WTC11 (cell line): ENCODE measurements at regions not wholly inside any gene's neighbourhood (a gene's known extent, or its start where the extent isn't known, plus 50 kb on each side); places are given as distances from the start of the nearest gene placed in this dataset.

ENCODE experiments used
- ATAC-seq: fragments of 200-7000 bp; cut with Tn5 transposase; 2 replicates; pipeline ENCODE4 v1.10.0; 2021; ENCODE audit warnings: mild to moderate bottlenecking, moderate library complexity
- CTCF ChIA-PET: fragments of 300-600 bp; sonication (Branson Sonifier 250); formaldehyde crosslinking; loops from one replicate; lab custom pipeline; 2021; ENCODE audit warnings: antibody characterized with exemption; lab: Charles Lee
- POLR2A ChIA-PET: fragments of 350-600 bp; sonication (Branson Sonifier 250); formaldehyde crosslinking; loops from one replicate; lab custom pipeline; 2021; ENCODE audit warnings: antibody characterized with exemption; lab: Charles Lee
- DNase-seq: peaks from one replicate; pipeline ENCODE4 v3.0.0; 2021; ENCODE audit warnings: low spot score
- H3K27ac Mint-ChIP-seq: 2 replicates; pipeline ENCODE4 v1.8.0; 2021; ENCODE audit warnings: mixed read lengths
- H3K27me3 Mint-ChIP-seq: 2 replicates; pipeline ENCODE4 v1.8.0; 2021; ENCODE audit warnings: low read depth, mild to moderate bottlenecking, moderate library complexity, mixed read lengths
- H3K36me3 Mint-ChIP-seq: 2 replicates; pipeline ENCODE4 v1.8.0; 2021; ENCODE audit warnings: mixed read lengths
- H3K4me1 Mint-ChIP-seq: 2 replicates; pipeline ENCODE4 v1.8.0; 2022; ENCODE audit warnings: mixed read lengths
- H3K4me3 Mint-ChIP-seq: 2 replicates; pipeline ENCODE4 v1.8.0; 2021; ENCODE audit warnings: mild to moderate bottlenecking, moderate library complexity, mixed read lengths
- H3K9me3 Mint-ChIP-seq: 2 replicates; pipeline ENCODE4 v1.8.0; 2021; ENCODE audit warnings: mixed read lengths
- CDX4 ChIP-seq: fragments of 250-450 bp; sonication (Bioruptor Pico); IDR thresholded peaks from 2 replicates; pipeline ENCODE4 v1.9.0; 2021; ENCODE audit warnings: moderate library complexity, mild to moderate bottlenecking, inconsistent platforms, borderline replicate concordance
- FOXK1 ChIP-seq: sonication (generic); formaldehyde crosslinking; IDR thresholded peaks from 2 replicates; pipeline ENCODE4 v1.8.0; 2022; ENCODE audit warnings: mild to moderate bottlenecking, moderate library complexity, missing genetic modification reagents
- KAT7 ChIP-seq: sonication (generic); formaldehyde crosslinking; IDR thresholded peaks from 2 replicates; pipeline ENCODE4 v1.8.1; 2023; ENCODE audit warnings: missing genetic modification reagents, mild to moderate bottlenecking, borderline replicate concordance
- NFATC4 ChIP-seq: fragments of 250-450 bp; sonication (Bioruptor Pico); IDR thresholded peaks from 2 replicates; pipeline ENCODE4 v1.9.0; 2021; ENCODE audit warnings: mild to moderate bottlenecking
- NR3C1 ChIP-seq: sonication (generic); formaldehyde crosslinking; conservative IDR thresholded peaks from 2 replicates; pipeline ENCODE4 v1.8.1; 2023; ENCODE audit warnings: low read depth, mild to moderate bottlenecking, missing genetic modification reagents
- ZBTB21 ChIP-seq: sonication (generic); formaldehyde crosslinking; IDR thresholded peaks from 2 replicates; pipeline ENCODE4 v1.8.1; 2023; ENCODE audit warnings: mild to moderate bottlenecking, missing genetic modification reagents, borderline replicate concordance
- TF ChIP-seq, protein P1 (sequence below): sonication (generic); formaldehyde crosslinking; IDR thresholded peaks from 2 replicates; pipeline ENCODE4 v1.8.1; 2023; ENCODE audit warnings: mild to moderate bottlenecking, missing genetic modification reagents

DNA sequence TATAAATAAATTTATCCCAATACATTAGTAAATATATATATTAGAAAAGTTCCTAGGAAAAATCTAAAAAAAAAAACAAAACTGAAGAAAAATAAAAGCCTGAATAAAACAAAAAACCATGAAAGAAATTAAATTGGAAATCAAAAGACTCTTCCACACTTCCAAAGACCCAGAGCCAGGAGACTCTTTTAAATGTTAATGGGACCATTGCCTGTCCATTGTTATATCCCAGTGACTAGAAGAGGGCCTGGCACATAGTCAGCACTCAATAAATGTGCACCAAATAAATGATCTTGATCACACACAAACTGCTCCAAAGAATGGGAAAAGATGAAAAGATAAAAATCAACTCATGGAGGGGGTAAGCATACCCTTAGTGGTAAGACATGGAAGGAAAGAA lies 51.3 kb upstream of the CLDN18 start:
- DNase-seq (no peak), ATAC-seq (peak; percentile 78)
- ChIA-PET POLR2A (no interaction called here), CTCF (interaction anchor here (1.8 kb wide), 1 partner anchor 12 kb away, joined by 9 read pairs; no protein-coding TSS in a partner anchor)
- no peak overlapping the region for H3K4me3 Mint-ChIP-seq
- peaks cover 35% of the 10 kb centered on the region for H3K9me3 Mint-ChIP-seq
- TF ChIP-seq NR3C1 (CRISPR knock-in tag) = no peak
- no peak for TF ChIP-seq KAT7 (CRISPR knock-in tag)
- no peak for TF ChIP-seq FOXK1 (CRISPR knock-in tag)
- TF ChIP-seq ZBTB21 (CRISPR knock-in tag) = no peak
- TF ChIP-seq, protein P1, sequence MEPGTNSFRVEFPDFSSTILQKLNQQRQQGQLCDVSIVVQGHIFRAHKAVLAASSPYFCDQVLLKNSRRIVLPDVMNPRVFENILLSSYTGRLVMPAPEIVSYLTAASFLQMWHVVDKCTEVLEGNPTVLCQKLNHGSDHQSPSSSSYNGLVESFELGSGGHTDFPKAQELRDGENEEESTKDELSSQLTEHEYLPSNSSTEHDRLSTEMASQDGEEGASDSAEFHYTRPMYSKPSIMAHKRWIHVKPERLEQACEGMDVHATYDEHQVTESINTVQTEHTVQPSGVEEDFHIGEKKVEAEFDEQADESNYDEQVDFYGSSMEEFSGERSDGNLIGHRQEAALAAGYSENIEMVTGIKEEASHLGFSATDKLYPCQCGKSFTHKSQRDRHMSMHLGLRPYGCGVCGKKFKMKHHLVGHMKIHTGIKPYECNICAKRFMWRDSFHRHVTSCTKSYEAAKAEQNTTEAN (CRISPR knock-in tag) = no peak
- no peak for TF ChIP-seq CDX4 (CRISPR knock-in tag)
- no peak for TF ChIP-seq NFATC4 (CRISPR knock-in tag)
- no peak overlapping the region for H3K27ac Mint-ChIP-seq
- peaks cover 16% of the 10 kb centered on the region for H3K4me1 Mint-ChIP-seq
- no peaks in the 10 kb centered on the region; the same call in 1 of the 2 replicates for H3K27me3 Mint-ChIP-seq
- peaks cover 10% of the 10 kb centered on the region for H3K36me3 Mint-ChIP-seq
